HEK293 (cell line): ENCODE measurements at regions not wholly inside any gene's neighbourhood (a gene's known extent, or its start where the extent isn't known, plus 50 kb on each side); places are given as distances from the start of the nearest gene placed in this dataset.

Source experiments
- CTCF ChIA-PET: fragments of 350-600 bp; formaldehyde crosslinking; extraction: SDS; loops from one replicate; lab custom pipeline; 2021; ENCODE audit warnings: antibody characterized with exemption; lab: Yijun Ruan, JAX
- POLR2A ChIA-PET: fragments of 300-600 bp; formaldehyde crosslinking; extraction: SDS; loops from one replicate; lab custom pipeline; 2020; ENCODE audit warnings: antibody characterized with exemption, inconsistent platforms; lab: Yijun Ruan, JAX
- H3K27ac ChIP-seq: fragments of 200-500 bp; sonication (Bioruptor generic); 2 replicates; pipeline ENCODE4 v1.5.1; 2014; ENCODE audit warnings: low read depth, low read length, control low read depth, inconsistent platforms; ENCODE audit errors: extremely low read depth
- H3K36me3 ChIP-seq, 2 experiments: fragments of 200-500 bp in 1 of 2; sonication (Bioruptor generic) in 1 of 2; 1 replicate in 1 of 2; 2 replicates in 1 of 2; pipeline ENCODE4 v1.5.1; 2014 to 2017; ENCODE audit warnings: inconsistent platforms in 2 of 2, low read length in 2 of 2; ENCODE audit not compliant: control insufficient read depth in 2 of 2, insufficient read depth in 1 of 2
- H3K4me1 ChIP-seq: fragments of 200-500 bp; sonication (Bioruptor generic); 2 replicates; pipeline ENCODE4 v1.5.1; 2014; ENCODE audit warnings: mild to moderate bottlenecking, low read length, inconsistent platforms; ENCODE audit not compliant: control insufficient read depth, insufficient read depth
- H3K4me3 ChIP-seq: 2 replicates; pipeline ENCODE4 v1.5.1; 2011; ENCODE audit warnings: low read depth, mild to moderate bottlenecking, control low read depth, low read length, moderate library complexity
- H3K9me3 ChIP-seq: fragments of 200-500 bp; sonication (Bioruptor generic); 2 replicates; pipeline ENCODE4 v1.5.1; 2014; ENCODE audit warnings: low read depth, low read length, inconsistent platforms; ENCODE audit not compliant: control insufficient read depth, insufficient read depth
- FEZF1 ChIP-seq: fragments of 450-650 bp; formaldehyde crosslinking; IDR thresholded peaks from 2 replicates; pipeline ENCODE4 v1.5.1; 2016; ENCODE audit warnings: missing biosample characterization, missing genetic modification characterization
- HOXA7 ChIP-seq: sonication (generic); formaldehyde crosslinking; IDR thresholded peaks from 2 replicates; pipeline ENCODE4 v1.8.1; 2022; ENCODE audit warnings: missing genetic modification reagents, borderline replicate concordance
- IKZF3 ChIP-seq: fragments of 450-650 bp; IDR thresholded peaks from 2 replicates; pipeline ENCODE4 v1.5.0; 2018; ENCODE audit warnings: missing biosample characterization, mild to moderate bottlenecking, missing genetic modification characterization, moderate library complexity
- INSM2 ChIP-seq: fragments of 450-650 bp; formaldehyde crosslinking; IDR thresholded peaks from 2 replicates; pipeline ENCODE4 v1.5.1; 2016; ENCODE audit warnings: missing biosample characterization, missing genetic modification characterization
- KLF1 ChIP-seq: fragments of 450-650 bp; formaldehyde crosslinking; IDR thresholded peaks from 2 replicates; pipeline ENCODE4 v1.5.1; 2016; ENCODE audit warnings: missing biosample characterization, missing genetic modification characterization
- KLF10 ChIP-seq: fragments of 450-650 bp; IDR thresholded peaks from 2 replicates; pipeline ENCODE4 v1.5.1; 2018; ENCODE audit warnings: missing biosample characterization, mild to moderate bottlenecking, missing genetic modification characterization
- KLF9 ChIP-seq: fragments of 450-650 bp; formaldehyde crosslinking; IDR thresholded peaks from 2 replicates; pipeline ENCODE4 v1.5.1; 2016; ENCODE audit warnings: missing biosample characterization, missing genetic modification characterization, low read depth
- REPIN1 ChIP-seq: fragments of 450-650 bp; formaldehyde crosslinking; IDR thresholded peaks from 2 replicates; pipeline ENCODE4 v1.5.1; 2017; ENCODE audit warnings: missing biosample characterization, missing genetic modification characterization, low read depth
- WT1 ChIP-seq: fragments of 450-650 bp; formaldehyde crosslinking; IDR thresholded peaks from 2 replicates; pipeline ENCODE4 v1.5.1; 2016; ENCODE audit warnings: missing biosample characterization, missing genetic modification characterization
- ZBTB1 ChIP-seq: fragments of 450-650 bp; formaldehyde crosslinking; IDR thresholded peaks from 2 replicates; pipeline ENCODE4 v1.5.1; 2016; ENCODE audit warnings: missing biosample characterization, missing genetic modification characterization
- ZBTB17 ChIP-seq: fragments of 450-650 bp; formaldehyde crosslinking; IDR thresholded peaks from 2 replicates; pipeline ENCODE4 v1.5.1; 2016; ENCODE audit warnings: missing biosample characterization, missing genetic modification characterization
- ZBTB48 ChIP-seq: fragments of 450-650 bp; formaldehyde crosslinking; IDR thresholded peaks from 2 replicates; pipeline ENCODE4 v1.5.1; 2016; ENCODE audit warnings: missing biosample characterization, missing genetic modification characterization
- ZBTB7A ChIP-seq: fragments of 450-650 bp; formaldehyde crosslinking; IDR thresholded peaks from 2 replicates; pipeline ENCODE4 v1.5.1; 2016; ENCODE audit warnings: low read depth, missing biosample characterization, missing genetic modification characterization
- ZNF138 ChIP-seq: fragments of 450-650 bp; formaldehyde crosslinking; IDR thresholded peaks from 2 replicates; pipeline ENCODE4 v1.5.1; 2016; ENCODE audit warnings: missing biosample characterization, missing genetic modification characterization, borderline replicate concordance
- ZNF140 ChIP-seq: fragments of 450-650 bp; formaldehyde crosslinking; IDR thresholded peaks from 2 replicates; pipeline ENCODE4 v1.5.1; 2016; ENCODE audit warnings: missing biosample characterization, missing genetic modification characterization
- ZNF202 ChIP-seq: fragments of 450-650 bp; formaldehyde crosslinking; IDR thresholded peaks from 2 replicates; pipeline ENCODE4 v1.5.1; 2016; ENCODE audit warnings: missing biosample characterization, missing genetic modification characterization, borderline replicate concordance
- ZNF211 ChIP-seq: fragments of 450-650 bp; formaldehyde crosslinking; IDR thresholded peaks from 2 replicates; pipeline ENCODE4 v1.5.1; 2016; ENCODE audit warnings: low read depth, missing biosample characterization, missing genetic modification characterization
- ZNF280C ChIP-seq: fragments of 450-650 bp; formaldehyde crosslinking; IDR thresholded peaks from 2 replicates; pipeline ENCODE4 v1.5.1; 2016; ENCODE audit warnings: missing biosample characterization, missing genetic modification characterization
- ZNF311 ChIP-seq: fragments of 450-650 bp; formaldehyde crosslinking; IDR thresholded peaks from 2 replicates; pipeline ENCODE4 v1.5.1; 2017; ENCODE audit warnings: missing biosample characterization, missing genetic modification characterization, borderline replicate concordance
- ZNF335 ChIP-seq: fragments of 450-650 bp; formaldehyde crosslinking; conservative IDR thresholded peaks from 2 replicates; pipeline ENCODE4 v1.5.1; 2016; ENCODE audit warnings: missing biosample characterization, missing genetic modification characterization
- ZNF354C ChIP-seq: fragments of 450-650 bp; formaldehyde crosslinking; IDR thresholded peaks from 2 replicates; pipeline ENCODE4 v1.5.1; 2016; ENCODE audit warnings: missing biosample characterization, missing genetic modification characterization, low read depth, borderline replicate concordance
- ZNF394 ChIP-seq: fragments of 450-650 bp; formaldehyde crosslinking; IDR thresholded peaks from 2 replicates; pipeline ENCODE4 v1.5.1; 2016; ENCODE audit warnings: missing biosample characterization, missing genetic modification characterization, mild to moderate bottlenecking, moderate library complexity, borderline replicate concordance
- ZNF513 ChIP-seq: fragments of 450-650 bp; IDR thresholded peaks from 2 replicates; pipeline ENCODE4 v1.5.1; 2018; ENCODE audit warnings: missing biosample characterization, missing genetic modification characterization
- ZNF549 ChIP-seq: fragments of 450-650 bp; IDR thresholded peaks from 2 replicates; pipeline ENCODE4 v1.5.1; 2018; ENCODE audit warnings: missing biosample characterization, missing genetic modification characterization, mild to moderate bottlenecking, inconsistent platforms, moderate library complexity
- ZNF555 ChIP-seq: fragments of 450-650 bp; formaldehyde crosslinking; conservative IDR thresholded peaks from 2 replicates; pipeline ENCODE4 v1.5.1; 2017; ENCODE audit warnings: missing biosample characterization, mild to moderate bottlenecking, missing genetic modification characterization, inconsistent platforms
- ZNF580 ChIP-seq: fragments of 450-650 bp; formaldehyde crosslinking; IDR thresholded peaks from 2 replicates; pipeline ENCODE4 v1.5.1; 2016; ENCODE audit warnings: missing biosample characterization, missing genetic modification characterization
- ZNF585B ChIP-seq: fragments of 450-650 bp; formaldehyde crosslinking; IDR thresholded peaks from 2 replicates; pipeline ENCODE4 v1.5.1; 2016; ENCODE audit warnings: missing biosample characterization, missing genetic modification characterization
- ZNF624 ChIP-seq: fragments of 450-650 bp; formaldehyde crosslinking; IDR thresholded peaks from 2 replicates; pipeline ENCODE4 v1.5.1; 2017; ENCODE audit warnings: missing biosample characterization, missing genetic modification characterization
- ZNF629 ChIP-seq: fragments of 450-650 bp; formaldehyde crosslinking; IDR thresholded peaks from 2 replicates; pipeline ENCODE4 v1.5.1; 2017; ENCODE audit warnings: missing biosample characterization, missing genetic modification characterization
- ZNF660 ChIP-seq: fragments of 450-650 bp; IDR thresholded peaks from 2 replicates; pipeline ENCODE4 v1.5.1; 2018; ENCODE audit warnings: missing biosample characterization, mild to moderate bottlenecking, missing genetic modification characterization
- ZNF843 ChIP-seq: fragments of 450-650 bp; formaldehyde crosslinking; IDR thresholded peaks from 2 replicates; pipeline ENCODE4 v1.5.1; 2016; ENCODE audit warnings: missing biosample characterization, missing genetic modification characterization
- ZSCAN30 ChIP-seq: fragments of 450-650 bp; IDR thresholded peaks from 2 replicates; pipeline ENCODE4 v1.5.1; 2018; ENCODE audit warnings: missing biosample characterization, mild to moderate bottlenecking, missing genetic modification characterization, moderate library complexity

- TF ChIP-seq ZNF211 (tag by site-specific recombination) (no peak), HOXA7 (CRISPR knock-in tag) (no peak)
- CTCF ChIA-PET = no interaction called here
- Histone ChIP-seq H3K9me3 (no peaks in the 10 kb centered on the region), H3K36me3 (no peaks in the 10 kb centered on the region), H3K4me1 (peaks cover 19% of the 10 kb centered on the region), H3K27ac (no peak overlapping the region; the same call in 1 of the 2 replicates), H3K4me3 (no peak overlapping the region)
- POLR2A ChIA-PET = no interaction called here
Observed at GRCh38 chr5:124823380-124823779, 76.9 kb upstream of the ZNF608 start.

- Histone ChIP-seq H3K4me3 (no peak overlapping the region), H3K9me3 (no peaks in the 10 kb centered on the region), H3K36me3 (no peaks in the 10 kb centered on the region), H3K27ac (no peak overlapping the region), H3K4me1 (peaks cover 19% of the 10 kb centered on the region)
- POLR2A ChIA-PET = no interaction called here
- CTCF ChIA-PET = no interaction called here
- TF ChIP-seq ZNF585B (tag by site-specific recombination) (no peak), REPIN1 (tag by site-specific recombination) (no peak), WT1 (no peak), ZNF280C (tag by site-specific recombination) (no peak), INSM2 (tag by site-specific recombination) (0 out of 2 replicates have a peak, but pooled peaks have one; percentile 32), ZNF513 (no peak), ZNF629 (tag by site-specific recombination) (peak; percentile 40; the same call in 1 of the 2 replicates), ZNF140 (tag by site-specific recombination) (no peak), ZNF202 (tag by site-specific recombination) (no peak), ZNF624 (tag by site-specific recombination) (no peak), ZNF311 (tag by site-specific recombination) (no peak), KLF9 (tag by site-specific recombination) (no peak), ZBTB17 (tag by site-specific recombination) (peak; percentile 87), ZNF555 (tag by site-specific recombination) (no peak), ZNF660 (no peak), IKZF3 (tag by site-specific recombination) (peak; percentile 58), ZBTB7A (no peak), ZNF335 (no peak; the same call in 1 of the 2 replicates), ZBTB48 (tag by site-specific recombination) (no peak), ZNF138 (no peak), KLF10 (tag by site-specific recombination) (no peak; the same call in 1 of the 2 replicates), ZNF843 (tag by site-specific recombination) (no peak), ZBTB1 (no peak), KLF1 (tag by site-specific recombination) (no peak), ZNF394 (peak; percentile 12; the same call in 1 of the 2 replicates), ZSCAN30 (tag by site-specific recombination) (no peak), ZNF354C (tag by site-specific recombination) (no peak), ZNF549 (tag by site-specific recombination) (no peak), FEZF1 (peak; percentile 53; the same call in 1 of the 2 replicates), ZNF580 (tag by site-specific recombination) (no peak)
Observed at GRCh38 chr5:124824637-124825158, 78.3 kb upstream of the ZNF608 start.
